HG03342 (cell line): ENCODE measurements at regions not wholly inside any gene's neighbourhood (a gene's known extent, or its start where the extent isn't known, plus 50 kb on each side); places are given as distances from the start of the nearest gene placed in this dataset.

Experiments
- ATAC-seq: cut with Tn5 transposase; IDR thresholded peaks from one replicate; pipeline ENCODE4 v1.9.1; 2021; ENCODE audit warnings: mild to moderate bottlenecking, moderate library complexity; ENCODE audit not compliant: unreplicated experiment

GRCh38 chr7:18305866-18306265 lies 189.7 kb upstream of the HDAC9 start:
- ATAC-seq = no peak

- ATAC-seq = no peak
Observed at GRCh38 chr7:18306696-18307095, 188.9 kb upstream of the HDAC9 start.

DNA sequence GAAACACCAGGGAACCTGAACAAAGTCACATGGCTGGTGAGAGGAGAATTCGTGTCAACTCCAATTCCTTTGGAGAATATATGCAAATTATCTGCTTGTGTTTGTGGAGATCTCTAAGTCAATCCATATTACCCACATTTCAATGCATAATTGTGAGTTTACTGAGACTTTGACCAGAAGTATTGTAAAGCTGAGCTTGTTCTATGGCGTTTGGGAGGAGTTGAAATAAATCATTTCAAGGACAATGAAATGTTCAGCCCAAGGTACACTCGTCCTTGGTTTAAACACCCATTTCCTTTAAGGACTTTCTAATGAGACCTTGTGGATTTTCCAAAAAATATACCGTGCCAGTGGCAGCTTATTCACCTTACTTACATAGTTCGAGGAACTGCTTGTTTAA lies 186.6 kb upstream of the HDAC9 start:
- no peak for ATAC-seq

DNA sequence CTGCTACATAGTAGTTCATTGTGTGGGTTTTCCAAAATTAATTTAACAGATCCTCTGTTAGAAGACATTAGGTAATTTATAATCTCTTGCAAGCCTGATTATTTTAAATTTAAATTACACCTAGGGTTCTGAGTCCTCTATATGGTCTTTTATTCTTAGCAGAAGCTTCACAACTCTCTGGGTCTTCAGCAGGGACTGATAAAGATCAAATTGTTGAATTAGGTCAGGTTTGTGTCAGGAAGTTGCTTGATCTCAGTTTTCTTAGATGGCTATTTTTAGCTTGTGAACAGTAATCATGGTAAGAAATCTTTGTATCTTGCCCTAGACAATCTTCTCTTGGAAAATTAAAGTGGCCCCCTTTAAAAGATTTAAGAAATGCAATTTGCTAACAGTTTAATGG lies 183.1 kb upstream of the HDAC9 start:
- no peak for ATAC-seq

- no peak for ATAC-seq
Observed at GRCh38 chr7:18313965-18314364, 181.6 kb upstream of the HDAC9 start.

GRCh38 chr7:18315241-18315640 lies 180.3 kb upstream of the HDAC9 start:
- ATAC-seq = no peak

GRCh38 chr7:18317941-18318340 lies 177.6 kb upstream of the HDAC9 start:
- no peak for ATAC-seq

- no peak for ATAC-seq
Observed at GRCh38 chr7:18320422-18320821, 175.1 kb upstream of the HDAC9 start.

GRCh38 chr7:18320971-18321567 lies 174.5 kb upstream of the HDAC9 start:
- peak; percentile 91 for ATAC-seq

DNA sequence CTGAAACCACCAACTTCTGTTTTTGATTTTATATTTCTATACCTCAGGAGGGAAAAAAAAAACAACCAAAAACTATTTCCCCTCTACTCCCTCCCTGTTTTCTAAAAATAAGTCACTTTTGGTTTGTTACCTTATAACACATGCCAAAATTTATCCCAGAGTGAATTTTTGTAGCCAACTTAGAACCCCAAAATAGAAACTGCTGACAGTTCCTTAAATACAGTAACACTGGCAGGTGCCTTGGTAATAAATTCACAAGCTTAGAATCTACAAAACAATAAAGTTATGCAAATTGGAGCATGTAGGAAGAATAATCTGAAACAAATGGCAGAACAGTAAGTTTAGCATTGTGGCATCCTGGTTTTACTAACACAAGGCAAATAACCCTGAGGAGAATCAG lies 165.0 kb upstream of the HDAC9 start:
- ATAC-seq = no peak

GRCh38 chr7:18336626-18337025 lies 158.9 kb upstream of the HDAC9 start:
- ATAC-seq = no peak

GRCh38 chr7:18337048-18337809 lies 158.3 kb upstream of the HDAC9 start:
- ATAC-seq = no peak

DNA sequence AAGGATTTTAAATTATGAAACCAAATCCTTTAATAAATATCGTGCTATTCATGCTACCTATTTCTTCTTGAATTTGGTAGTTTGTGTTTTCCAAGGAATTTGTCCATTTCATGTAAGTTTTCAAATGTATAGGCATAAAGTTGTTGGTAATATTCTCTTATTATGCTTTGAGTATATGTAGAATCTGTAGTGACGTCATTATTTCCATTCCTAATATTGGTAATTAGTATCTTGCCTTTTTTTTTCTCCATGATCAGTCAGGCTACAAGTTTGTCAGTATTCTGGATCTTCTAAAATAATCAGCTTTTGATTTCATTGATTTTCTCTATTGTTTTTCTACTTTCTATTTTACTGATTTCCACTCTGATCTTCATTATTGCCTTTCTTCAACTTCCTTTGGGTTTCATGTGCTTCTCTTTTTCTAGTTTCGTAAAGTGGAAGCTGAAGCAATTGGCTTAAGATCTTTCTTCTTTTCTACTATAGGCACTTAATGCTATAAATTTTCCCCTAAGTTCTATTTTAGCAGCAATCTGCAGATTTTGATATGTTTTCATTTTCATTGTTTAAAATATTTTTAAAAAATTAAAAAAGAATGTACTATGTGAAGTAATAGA lies 156.5 kb upstream of the HDAC9 start:
- no peak for ATAC-seq

GRCh38 chr7:18341756-18342155 lies 153.8 kb upstream of the HDAC9 start:
- no peak for ATAC-seq

DNA sequence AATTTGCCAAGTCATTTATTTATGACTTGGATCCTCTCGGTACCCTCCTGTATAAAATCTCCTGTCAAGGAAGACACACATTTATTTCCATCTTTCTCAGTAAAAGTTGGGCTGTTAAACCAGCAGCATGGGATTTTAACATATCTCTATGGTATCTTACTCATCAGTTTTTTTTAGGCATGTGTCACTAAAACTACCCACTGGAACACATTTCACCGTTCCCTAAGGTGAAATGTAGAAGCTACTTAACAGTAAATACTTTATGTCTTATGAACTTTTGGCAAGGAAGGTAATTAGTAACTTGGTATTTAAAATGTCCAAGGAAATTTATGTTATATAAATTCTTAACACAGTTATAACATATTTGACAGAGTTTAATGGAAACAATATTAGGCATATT lies 152.5 kb upstream of the HDAC9 start:
- no peak for ATAC-seq

DNA sequence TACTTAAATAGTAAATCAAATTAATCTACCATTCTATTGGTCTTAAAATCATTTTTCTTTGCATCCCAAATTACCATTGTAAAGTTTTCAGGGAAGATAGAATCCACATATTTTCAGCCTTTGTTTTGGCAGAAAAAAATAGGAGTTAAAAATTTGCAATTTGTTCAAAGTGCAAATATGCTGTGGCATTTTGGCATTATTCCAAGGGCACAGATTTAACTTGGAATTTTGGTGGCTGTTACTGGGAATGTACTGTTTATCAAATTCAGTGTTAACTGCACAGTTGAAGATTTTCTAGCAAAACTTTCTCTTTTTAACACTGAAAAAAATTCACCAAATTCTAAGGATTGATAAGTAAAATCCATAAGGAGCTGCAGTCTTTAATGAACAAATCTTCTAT lies 151.0 kb upstream of the HDAC9 start:
- no peak for ATAC-seq

- ATAC-seq = peak; percentile 70
Observed at GRCh38 chr7:18345641-18346234, 149.8 kb upstream of the HDAC9 start.

- no peak for ATAC-seq
Observed at GRCh38 chr7:18347170-18347569, 148.4 kb upstream of the HDAC9 start.

DNA sequence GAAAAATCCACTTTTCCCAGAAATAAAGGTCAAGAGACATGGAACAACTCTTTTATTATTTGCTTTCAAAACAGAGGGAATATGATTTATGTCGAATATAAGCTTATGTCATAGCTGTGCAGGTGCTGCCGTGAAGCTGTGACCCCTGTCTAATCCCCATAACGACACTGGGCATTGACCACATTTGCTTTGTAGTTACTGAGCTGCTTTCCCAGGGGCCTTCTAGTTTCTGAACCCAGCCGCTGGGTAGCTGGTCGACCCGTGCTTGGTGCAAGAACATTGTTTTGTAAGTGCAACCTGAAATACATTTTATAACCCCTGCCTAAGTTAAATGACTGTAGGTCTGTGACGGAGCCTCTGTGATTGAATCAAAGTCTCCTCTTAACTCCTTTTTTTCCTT lies 144.9 kb upstream of the HDAC9 start:
- no peak for ATAC-seq

GRCh38 chr7:18352339-18353255 lies 143.0 kb upstream of the HDAC9 start:
- ATAC-seq = peak; percentile 75

GRCh38 chr7:18353339-18353738 lies 142.2 kb upstream of the HDAC9 start:
- no peak for ATAC-seq
